HG02623 (cell line): ENCODE measurements at regions not wholly inside any gene's neighbourhood (a gene's known extent, or its start where the extent isn't known, plus 50 kb on each side); places are given as distances from the start of the nearest gene placed in this dataset.
A peak's percentile ranks its signal among the peaks of the same experiment; 100 is the strongest.

Experiments used
- ATAC-seq: cut with Tn5 transposase; IDR thresholded peaks from one replicate; pipeline ENCODE4 v1.9.1; 2021; ENCODE audit warnings: moderate library complexity; ENCODE audit not compliant: unreplicated experiment

DNA sequence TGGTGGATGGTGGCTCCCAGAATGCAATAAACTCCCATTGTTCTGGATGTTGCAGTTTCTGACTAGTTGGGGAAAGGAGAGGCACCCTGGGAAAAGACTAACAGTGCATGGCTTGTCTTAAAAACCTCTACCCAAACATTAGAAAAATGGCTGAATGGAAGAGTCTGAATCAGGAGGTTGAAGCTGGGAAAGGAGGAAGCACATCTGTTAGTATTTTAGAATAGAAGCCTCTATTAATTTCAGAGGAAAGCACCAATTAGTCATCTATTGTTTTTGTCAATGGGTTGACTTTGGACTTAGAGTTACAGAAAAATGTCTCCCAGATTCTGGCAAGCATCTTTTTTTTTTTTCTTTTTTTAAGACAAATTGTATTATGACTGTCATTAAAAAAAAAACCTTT, 56.1 kb upstream of the ELMO1 start:
- no peak for ATAC-seq

DNA sequence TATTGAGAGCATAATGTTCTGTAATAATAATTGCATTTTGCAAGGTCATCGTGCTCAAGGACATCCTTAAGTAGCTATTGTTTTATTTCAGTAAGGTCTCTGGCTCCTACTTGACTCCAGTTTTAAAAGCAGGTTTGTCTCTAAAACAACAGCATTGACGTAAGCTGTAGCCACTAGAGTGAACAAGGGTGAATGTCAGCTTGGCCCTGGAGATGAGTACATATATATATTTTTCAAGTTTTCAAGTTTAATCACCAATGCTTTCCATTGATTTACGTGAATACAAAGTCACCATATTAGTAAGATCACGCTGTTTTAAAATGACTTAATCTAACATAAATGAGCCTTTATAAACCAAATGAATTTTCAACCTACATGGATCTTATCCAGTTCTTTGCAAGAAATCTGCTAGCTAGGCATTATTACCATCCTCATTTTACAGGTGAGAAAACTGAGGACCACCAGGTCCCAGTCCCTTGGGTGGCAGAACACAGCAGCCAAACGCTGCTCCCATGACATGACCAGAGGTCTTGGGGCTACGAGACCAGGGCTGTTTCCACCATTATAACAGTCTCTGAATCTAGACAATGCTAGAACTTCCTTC, 57.2 kb upstream of the ELMO1 start:
- no peak for ATAC-seq

- no peak for ATAC-seq
Observed at GRCh38 chr7:37508118-37508517, 59.5 kb upstream of the ELMO1 start.

- ATAC-seq, result no peak
Observed at GRCh38 chr7:37510043-37510634, 61.5 kb upstream of the ELMO1 start.

DNA sequence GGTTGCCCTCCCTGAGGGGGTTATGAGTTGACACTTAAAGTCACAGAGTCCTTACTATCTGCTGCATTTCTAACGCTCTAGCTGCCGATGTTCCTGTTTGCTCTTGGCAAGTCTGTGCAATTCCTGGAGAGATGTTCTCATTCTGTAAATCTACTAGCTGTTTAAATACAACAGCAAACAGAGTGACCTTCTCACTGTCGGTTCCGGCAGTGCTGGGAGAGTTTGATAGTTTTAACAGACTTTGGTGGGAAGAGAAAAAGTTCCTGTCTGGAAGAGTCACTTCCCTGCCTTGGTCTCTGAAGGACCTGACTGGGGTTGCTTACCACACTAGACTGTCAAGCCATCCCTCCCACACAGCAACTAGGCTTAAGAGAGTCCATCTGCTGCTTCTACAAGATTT, 63.3 kb upstream of the ELMO1 start:
- no peak for ATAC-seq

- ATAC-seq, result no peak
Observed at GRCh38 chr7:37514497-37514896, 65.8 kb upstream of the ELMO1 start.

- ATAC-seq, result no peak
Observed at GRCh38 chr7:37516664-37517063, 68.0 kb upstream of the ELMO1 start.

- no peak for ATAC-seq
Observed at GRCh38 chr7:37518266-37518665, 69.6 kb upstream of the ELMO1 start.

DNA sequence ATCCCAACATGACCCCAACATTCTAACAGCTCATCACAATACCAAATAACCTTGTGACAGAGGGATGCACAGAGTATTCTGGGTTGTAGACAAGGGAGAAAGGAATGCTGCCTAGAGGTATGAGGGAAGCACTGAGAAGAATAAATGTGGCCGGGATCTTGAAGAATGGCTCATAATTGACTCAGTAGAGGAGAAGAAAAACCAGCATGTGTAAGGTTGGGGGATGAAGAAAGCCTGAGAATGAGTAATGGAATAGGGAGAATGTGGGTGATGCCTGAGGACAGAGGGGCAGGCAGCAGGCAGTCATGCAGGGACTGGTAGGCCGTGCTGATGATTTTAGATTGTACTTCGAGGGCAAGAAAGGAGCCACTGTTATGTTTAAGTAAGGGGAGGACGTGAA, 75.4 kb upstream of the ELMO1 start:
- ATAC-seq, result no peak

DNA sequence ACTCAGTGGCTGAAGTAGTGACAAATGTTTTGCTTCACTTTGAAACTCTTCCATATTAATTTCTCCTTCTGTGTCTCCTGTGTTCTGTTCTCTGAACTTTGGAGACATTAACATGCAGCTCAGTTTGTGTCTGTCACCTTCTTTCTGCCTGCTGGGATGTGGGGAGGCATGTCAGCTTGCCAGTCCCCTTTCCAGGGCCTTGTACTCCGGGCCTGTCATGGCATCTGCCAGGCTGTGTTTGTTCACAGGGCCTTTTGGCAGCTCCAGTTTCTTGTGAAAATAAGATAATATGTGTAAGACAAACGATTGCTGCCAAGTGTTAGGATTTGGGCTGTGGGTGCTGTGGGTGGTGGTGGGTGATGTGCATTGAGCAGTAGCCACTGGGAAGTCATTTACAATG, 76.1 kb upstream of the ELMO1 start:
- ATAC-seq, result no peak

GRCh38 chr7:37526623-37527022, 78.0 kb upstream of the ELMO1 start:
- ATAC-seq, result no peak

GRCh38 chr7:37527109-37527508, 78.4 kb upstream of the ELMO1 start:
- ATAC-seq, result no peak

- no peak for ATAC-seq
Observed at GRCh38 chr7:37531225-37531624, 82.6 kb upstream of the ELMO1 start.

- ATAC-seq, result no peak
Observed at GRCh38 chr7:37532636-37533035, 84.0 kb upstream of the ELMO1 start.

GRCh38 chr7:37534893-37535610, 86.4 kb upstream of the ELMO1 start:
- no peak for ATAC-seq

- no peak for ATAC-seq
Observed at GRCh38 chr7:37535841-37536240, 87.2 kb upstream of the ELMO1 start.

DNA sequence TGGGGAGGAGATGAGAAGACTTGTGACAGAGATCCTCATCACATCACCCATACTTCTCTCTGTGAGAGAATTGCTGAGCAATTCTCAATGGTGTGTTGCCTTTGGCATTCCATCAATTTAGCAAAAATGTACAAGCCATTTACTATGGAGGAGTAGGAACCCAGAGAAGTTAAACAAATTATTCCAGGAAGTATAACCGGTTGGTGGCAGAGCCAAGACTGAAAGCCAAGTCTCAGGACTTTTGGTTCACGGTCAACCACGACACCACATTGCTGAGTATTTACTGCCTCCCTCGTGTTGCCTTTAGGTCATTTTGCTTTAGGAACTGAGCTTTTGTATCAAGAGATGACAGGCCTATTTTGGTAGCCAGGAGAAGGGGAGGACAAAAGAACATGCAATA, 88.0 kb upstream of the ELMO1 start:
- no peak for ATAC-seq

GRCh38 chr7:37537439-37537838, 88.8 kb upstream of the ELMO1 start:
- no peak for ATAC-seq

DNA sequence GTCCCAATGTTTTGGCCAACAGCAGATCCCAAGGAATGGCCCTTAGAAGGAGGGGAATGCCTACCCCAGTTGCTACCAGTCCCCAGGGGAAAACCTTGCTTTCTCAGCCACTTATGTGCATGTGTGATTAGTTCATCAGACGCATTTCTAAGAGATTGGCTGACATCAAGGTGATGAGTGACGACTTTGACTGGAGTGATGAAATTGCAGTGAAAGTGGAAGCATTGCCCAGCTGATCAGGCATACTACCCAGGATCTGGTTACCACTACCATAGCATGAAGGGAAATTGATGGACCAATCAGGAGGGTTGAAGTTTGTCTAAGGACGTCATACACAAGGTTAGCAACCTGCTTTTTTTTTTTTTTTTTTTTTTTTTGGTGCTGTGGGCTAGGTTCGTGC, 90.3 kb upstream of the ELMO1 start:
- no peak for ATAC-seq

DNA sequence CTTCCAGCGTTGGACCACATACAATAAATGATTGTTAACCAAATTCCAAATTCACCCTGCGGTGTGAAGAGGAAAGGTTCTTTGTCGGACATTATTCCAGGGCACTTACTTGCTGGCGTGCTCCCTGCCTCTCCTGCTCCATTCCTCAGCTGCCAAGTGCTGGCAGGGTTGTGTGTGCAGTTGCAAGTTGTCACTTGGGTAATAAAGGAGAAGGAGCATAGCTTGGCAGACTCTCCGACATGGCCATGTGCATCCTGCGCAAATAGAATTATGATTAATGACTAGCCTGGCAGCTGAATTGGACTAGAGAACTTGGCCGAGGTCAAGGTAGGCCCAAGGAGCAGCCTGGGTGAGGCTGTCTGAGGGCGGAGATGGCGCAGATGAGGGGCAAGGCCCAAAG, 92.3 kb upstream of the ELMO1 start:
- no peak for ATAC-seq

DNA sequence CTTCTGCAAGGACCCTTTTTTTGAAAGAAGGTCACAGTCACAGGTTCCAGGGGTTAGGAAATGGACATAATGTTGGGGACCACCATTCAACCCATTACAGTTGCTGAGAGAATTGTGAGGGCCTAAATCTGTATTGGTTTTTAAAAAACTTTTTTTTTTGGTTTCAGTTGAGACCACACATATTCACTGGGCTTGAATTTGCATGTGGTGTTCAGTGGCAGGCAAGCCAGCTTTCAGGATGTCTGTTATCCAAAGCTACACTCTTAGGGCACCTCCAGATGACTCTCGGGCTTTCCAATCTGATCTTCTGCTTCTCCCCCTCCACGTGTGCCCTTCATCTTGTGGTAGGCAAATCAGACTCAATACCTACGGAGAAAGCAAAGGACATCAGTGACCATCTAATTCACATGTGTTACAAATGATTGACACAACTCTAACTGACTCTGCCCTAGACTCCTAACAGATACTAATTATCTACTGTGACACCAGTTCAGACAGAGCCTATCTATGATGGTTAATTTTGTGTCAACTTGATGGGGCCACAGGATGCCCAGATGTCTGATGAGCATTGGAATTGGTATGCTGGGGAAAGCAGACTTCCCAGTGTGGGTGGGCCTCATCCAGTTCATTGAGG, 93.3 kb upstream of the ELMO1 start:
- ATAC-seq, result peak; percentile 96
